Spleen (tissue), 11 donors: ENCODE measurements at regions not wholly inside any gene's neighbourhood (a gene's known extent, or its start where the extent isn't known, plus 50 kb on each side); places are given as distances from the start of the nearest gene placed in this dataset.

Experiments used
- DNase-seq: peaks from one replicate; pipeline ENCODE4 v3.0.0-alpha.2; 2020
- H3K27ac ChIP-seq, 8 donors: fragments of 200-600 bp; sonication (generic) in 7 of 8; 1 replicate in 4 of 8; 2 replicates in 4 of 8; pipeline versions ENCODE4 v1.5.0 to v1.8.0; 2016 to 2021; ENCODE audit warnings: inconsistent platforms in 4 of 8, mild to moderate bottlenecking in 4 of 8, moderate library complexity in 1 of 8
- H3K27me3 ChIP-seq, 7 donors: fragments of 200-600 bp; sonication (generic) in 6 of 7; replicated peaks in 1 of 7; 1 replicate in 4 of 7; 2 replicates in 3 of 7; pipeline versions ENCODE4 v1.5.0 to v1.8.0; 2016 to 2021; ENCODE audit warnings: inconsistent platforms in 3 of 7, mild to moderate bottlenecking in 1 of 7
- H3K36me3 ChIP-seq, 6 donors: fragments of 200-600 bp; sonication (generic) in 5 of 6; 1 replicate in 4 of 6; 2 replicates in 2 of 6; pipeline versions ENCODE4 v1.5.0 to v1.8.0; 2016 to 2021; ENCODE audit warnings: inconsistent platforms in 2 of 6
- H3K4me1 ChIP-seq, 6 donors: fragments of 200-600 bp; sonication (generic) in 5 of 6; 1 replicate in 3 of 6; 2 replicates in 3 of 6; pipeline versions ENCODE4 v1.5.0 to v1.8.0; 2016 to 2021; ENCODE audit warnings: inconsistent platforms in 3 of 6
- H3K4me3 ChIP-seq, 8 donors: fragments of 200-600 bp; sonication (generic) in 7 of 8; 1 replicate in 4 of 8; 2 replicates in 4 of 8; pipeline versions ENCODE4 v1.5.0 to v1.8.0; 2016 to 2021; ENCODE audit warnings: inconsistent platforms in 4 of 8, mild to moderate bottlenecking in 4 of 8, moderate library complexity in 2 of 8
- H3K9me3 ChIP-seq, 8 donors: fragments of 200-600 bp; sonication (generic) in 7 of 8; 1 replicate in 4 of 8; 2 replicates in 4 of 8; pipeline versions ENCODE4 v1.5.0 to v1.8.0; 2016 to 2021; ENCODE audit warnings: inconsistent platforms in 4 of 8
- CTCF ChIP-seq, 11 experiments: fragments of 200-600 bp in 7 of 11; fragments of 450-650 bp in 4 of 11; sonication (generic) in 4 of 11; IDR thresholded peaks in 8 of 11; conservative IDR thresholded peaks in 3 of 11; 1 replicate in 7 of 11; 2 replicates in 4 of 11; pipeline versions ENCODE4 v1.4.0 to v1.8.0; 2016 to 2021; ENCODE audit warnings: antibody characterized with exemption in 11 of 11, inconsistent platforms in 4 of 11, mild to moderate bottlenecking in 1 of 11
- POLR2A ChIP-seq, 3 donors: fragments of 450-650 bp; IDR thresholded peaks; one replicate each; pipeline ENCODE4 v1.5.1; 2017; ENCODE audit warnings: antibody characterized with exemption in 3 of 3, mild to moderate bottlenecking in 1 of 3
- POLR2AphosphoS5 ChIP-seq, 3 donors: sonication (generic); formaldehyde crosslinking; IDR thresholded peaks; one replicate each; pipeline ENCODE4 v1.5.1; 2017; ENCODE audit warnings: antibody characterized with exemption in 3 of 3
- WGBS, 5 donors: extraction: QIAGEN DNeasy Blood & Tissue Kit in 3 of 5; methylation state at CpG; one replicate each; pipeline versions ENCODE4 v1.1.5 to v1.1.7; 2013 to 2018; 5-methylcytosine and 5-hydroxymethylcytosine counted together
- intact Hi-C: fragments of 100-400 bp; cut with DNase I; formaldehyde crosslinking; loops from one replicate; pipeline ENCODE4 v1.15.0; 2023; ENCODE audit warnings: low total_unique reads
- donor health status: healthy with polysubstance abuse.
- donor health status: DM: no; HTN: no; CAD: no; lungs with moderate emphysema.
- donor health status: DM: no; HTN: no; CAD: no.
- donor health status: Bipolar disorder and iron deficiency.
- donor health status: healthy.
- donor health status: DM: no; HTN: no; CAD: no.
- donor health status: DM: yes; HTN: yes; CAD: no.

DNA sequence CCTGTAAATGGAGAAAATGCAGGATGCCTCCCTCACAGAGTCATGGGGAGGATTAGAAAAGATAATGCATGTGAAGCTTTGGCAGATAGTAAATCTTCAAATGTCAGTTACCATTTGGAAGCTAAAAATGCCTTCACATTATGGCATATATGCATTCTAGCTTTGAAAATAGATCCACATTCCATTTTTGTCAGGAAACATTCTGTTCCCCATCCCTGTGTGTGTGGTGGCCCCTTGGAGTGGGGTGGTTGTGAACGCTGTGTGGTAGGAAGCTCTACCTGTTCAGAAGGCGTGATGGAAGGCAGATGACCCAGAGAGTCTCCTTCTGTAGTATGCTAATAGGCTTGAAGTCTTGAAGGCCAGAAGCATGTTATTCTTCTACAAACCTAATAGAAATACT, 242.0 kb downstream of the HAPSTR1 start:
- Histone ChIP-seq H3K4me1 (no peaks in the 10 kb centered on the region), H3K9me3 (peaks cover 0 to 4% (median 0%) of the 10 kb centered on the region in 8 donors), H3K36me3 (no peaks in the 10 kb centered on the region), H3K27ac (no peak overlapping the region), H3K27me3 (peaks cover 0 to 10% (median 0%) of the 10 kb centered on the region in 7 donors), H3K4me3 (no peak overlapping the region)
- TF ChIP-seq CTCF (IDR thresholded peaks at IDR 0.05 in 8 of 11, conservative IDR thresholded peaks at IDR 0.05 in 3 of 11), result no peak
- no peak for TF ChIP-seq POLR2AphosphoS5 (IDR thresholded peaks at IDR 0.05)
- TF ChIP-seq POLR2A (IDR thresholded peaks at IDR 0.05), result no peak
- DNase-seq, result no peak
- intact Hi-C loops, result no loop called here
- 81 to 92% (median 87%) methylated on average over 2 of the region's 2 CpGs for WGBS, 5 donors

GRCh38 chr16:9334103-9334502, 242.7 kb downstream of the HAPSTR1 start:
- no peaks in the 10 kb centered on the region for H3K4me1 ChIP-seq
- DNase-seq, result no peak
- intact Hi-C loops, result no loop called here
- WGBS, 5 donors, result 94 to 100% (median 96%) methylated on average over 1 of the region's 1 CpG
- peaks cover 0 to 4% (median 0%) of the 10 kb centered on the region in 8 donors for H3K9me3 ChIP-seq
- no peak overlapping the region for H3K4me3 ChIP-seq
- H3K27ac ChIP-seq, result no peak overlapping the region
- peaks cover 0 to 8% (median 0%) of the 10 kb centered on the region in 7 donors for H3K27me3 ChIP-seq
- H3K36me3 ChIP-seq, result no peaks in the 10 kb centered on the region
- TF ChIP-seq POLR2A (IDR thresholded peaks at IDR 0.05) (no peak), POLR2AphosphoS5 (IDR thresholded peaks at IDR 0.05) (no peak), CTCF (IDR thresholded peaks at IDR 0.05 in 8 of 11, conservative IDR thresholded peaks at IDR 0.05 in 3 of 11) (no peak)

GRCh38 chr16:9337308-9338032, 246.0 kb downstream of the HAPSTR1 start:
- no peak for DNase-seq
- Histone ChIP-seq H3K4me3 (no peak overlapping the region), H3K36me3 (no peaks in the 10 kb centered on the region), H3K27ac (no peak overlapping the region), H3K27me3 (peaks cover 0 to 8% (median 0%) of the 10 kb centered on the region in 7 donors), H3K4me1 (no peaks in the 10 kb centered on the region), H3K9me3 (peaks cover 0 to 4% (median 0%) of the 10 kb centered on the region in 8 donors)
- intact Hi-C loops, result no loop called here
- TF ChIP-seq CTCF (IDR thresholded peaks at IDR 0.05 in 8 of 11, conservative IDR thresholded peaks at IDR 0.05 in 3 of 11) (no peak), POLR2A (IDR thresholded peaks at IDR 0.05) (no peak), POLR2AphosphoS5 (IDR thresholded peaks at IDR 0.05) (no peak)
- WGBS, 5 donors, result 57 to 73% (median 63%) methylated on average over 4 of the region's 4 CpGs

DNA sequence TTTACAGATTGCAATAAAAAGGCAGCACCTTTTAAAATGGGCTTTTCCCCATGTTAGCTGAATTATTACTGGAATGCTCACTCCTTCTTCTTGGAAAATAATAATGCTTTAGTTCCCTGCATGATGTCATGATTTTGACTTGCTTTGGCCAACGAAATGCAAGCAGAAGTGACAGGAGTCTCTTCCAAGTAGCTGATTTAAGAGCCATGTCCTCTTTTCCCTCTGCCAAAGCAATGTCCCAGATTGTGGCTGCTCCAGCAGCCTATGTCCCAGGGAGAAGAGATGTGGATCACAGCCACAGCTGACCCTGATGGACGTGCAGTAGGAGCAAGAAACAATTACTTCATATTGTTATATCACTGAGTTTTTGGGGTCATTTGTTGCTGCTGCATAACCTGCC, 246.6 kb downstream of the HAPSTR1 start:
- no peak for DNase-seq
- Histone ChIP-seq H3K27ac (no peak overlapping the region), H3K27me3 (peaks cover 0 to 10% (median 0%) of the 10 kb centered on the region in 7 donors), H3K9me3 (peaks cover 0 to under 1% (median 0%) of the 10 kb centered on the region in 8 donors), H3K4me3 (no peak overlapping the region), H3K4me1 (no peaks in the 10 kb centered on the region), H3K36me3 (no peaks in the 10 kb centered on the region)
- TF ChIP-seq POLR2AphosphoS5 (IDR thresholded peaks at IDR 0.05) (no peak), POLR2A (IDR thresholded peaks at IDR 0.05) (no peak)
- intact Hi-C loops, result no loop called here
- 30 to 56% (median 37%) methylated on average over 2 of the region's 2 CpGs for WGBS, 5 donors
